ENCODE measurements at regions not wholly inside any gene's neighbourhood (a gene's known extent, or its start where the extent isn't known, plus 50 kb on each side); places are given as distances from the start of the nearest gene placed in this dataset.
"Not testable (repeated sequence)": the region's sequence is repeated elsewhere in the genome, so short reads cannot be mapped to it uniquely, and the experiment has no call there.

DNA sequence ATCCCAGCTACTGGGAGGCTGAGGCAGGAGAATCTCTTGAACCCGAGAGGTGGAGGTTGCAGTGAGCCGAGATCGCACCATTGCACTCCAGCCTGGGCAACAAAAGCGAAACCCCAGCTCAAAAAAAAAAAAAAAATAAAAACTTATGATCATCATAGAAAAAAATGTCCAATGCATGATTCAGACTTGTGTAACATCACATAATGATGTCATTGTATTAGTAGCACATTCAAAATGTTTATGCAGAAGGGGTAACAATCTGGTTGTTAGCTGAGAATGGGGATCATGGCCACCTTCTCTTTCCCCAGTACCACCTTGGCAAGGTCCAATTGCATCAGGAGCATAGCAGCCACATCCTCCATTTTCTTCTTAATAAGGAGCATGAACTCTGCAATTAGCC, 137.6 kb upstream of the MARCKS start:
- Histone ChIP-seq H3K4me1 (ENCODE audit: low read length) (no peaks in the 10 kb centered on the region), H3K79me2 (ENCODE audit: low read length) (no peaks in the 10 kb centered on the region), H3K4me2 (ENCODE audit: low read depth, low read length, poor library complexity, severe bottlenecking) (no peak overlapping the region), H2AFZ (ENCODE audit: low read length) (no peak overlapping the region), H4K20me1 (ENCODE audit: insufficient read depth, low read depth, low read length) (no peaks in the 10 kb centered on the region), H3K4me3 (ENCODE audit: low read length) (no peak overlapping the region), H3K36me3 (ENCODE audit: insufficient read depth, low read length) (no peaks in the 10 kb centered on the region), H3K9ac (ENCODE audit: low read length) (no peak overlapping the region), H3K27ac (ENCODE audit: low read length) (no peak overlapping the region), H3K9me2 (replicated peaks; ENCODE audit: insufficient read depth, low read length) (no peaks in the 10 kb centered on the region), H3K9me3 (ENCODE audit: low read length) (no peaks in the 10 kb centered on the region), H3K27me3 (ENCODE audit: low read length) (no peaks in the 10 kb centered on the region)
- DNase-seq = no peak

DNA sequence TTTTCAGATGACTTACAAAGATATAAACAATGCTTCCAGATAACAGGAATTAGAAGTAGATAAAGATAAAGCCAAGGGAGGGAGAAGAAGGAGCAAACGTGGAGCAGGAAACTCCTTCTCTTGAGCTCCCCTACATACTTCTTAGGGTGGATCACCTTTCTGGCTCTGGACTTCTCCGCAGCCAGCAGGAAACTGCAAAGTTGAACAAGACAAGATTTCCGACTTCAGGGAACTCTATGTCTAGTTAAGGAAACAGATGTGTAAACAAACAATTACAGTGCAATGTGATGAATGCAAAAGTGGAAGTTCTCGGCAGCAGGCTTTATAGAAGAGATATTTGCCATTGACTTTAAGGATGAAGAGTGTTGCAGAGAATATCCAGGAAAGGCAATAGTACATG, 134.0 kb upstream of the MARCKS start:
- Histone ChIP-seq H3K9me2 (replicated peaks; ENCODE audit: insufficient read depth, low read length) (no peaks in the 10 kb centered on the region), H3K9ac (ENCODE audit: low read length) (no peak overlapping the region), H4K20me1 (ENCODE audit: insufficient read depth, low read depth, low read length) (no peaks in the 10 kb centered on the region), H3K4me2 (ENCODE audit: low read depth, low read length, poor library complexity, severe bottlenecking) (no peak overlapping the region), H2AFZ (ENCODE audit: low read length) (no peak overlapping the region), H3K27me3 (ENCODE audit: low read length) (no peaks in the 10 kb centered on the region), H3K4me3 (ENCODE audit: low read length) (no peak overlapping the region), H3K79me2 (ENCODE audit: low read length) (no peaks in the 10 kb centered on the region), H3K36me3 (ENCODE audit: insufficient read depth, low read length) (no peaks in the 10 kb centered on the region), H3K4me1 (ENCODE audit: low read length) (no peaks in the 10 kb centered on the region), H3K9me3 (ENCODE audit: low read length) (no peaks in the 10 kb centered on the region), H3K27ac (ENCODE audit: low read length) (no peak overlapping the region)
- no peak for DNase-seq

DNA sequence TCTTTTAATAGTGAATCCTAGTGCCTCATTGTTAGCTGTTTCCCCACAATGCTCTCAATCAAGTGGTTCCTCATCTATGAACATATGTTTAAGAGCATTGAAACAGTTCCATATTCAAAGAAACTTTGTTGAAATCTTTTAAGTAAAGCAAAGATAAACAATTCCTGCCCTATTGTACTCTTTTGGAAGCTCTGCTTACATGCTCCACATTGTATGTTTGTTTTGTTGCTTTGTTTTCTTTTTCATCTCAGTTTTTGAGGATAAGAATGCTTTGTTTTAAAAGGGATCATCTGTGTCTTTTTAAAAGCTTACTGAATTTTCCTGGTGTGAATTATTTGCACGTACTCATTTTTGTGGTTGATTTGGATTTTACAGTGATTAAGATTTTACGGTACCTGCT, 132.2 kb upstream of the MARCKS start:
- not testable (repeated sequence) for DNase-seq; H3K36me3 ChIP-seq (ENCODE audit: insufficient read depth, low read length); H3K9me2 ChIP-seq (replicated peaks; ENCODE audit: insufficient read depth, low read length); H4K20me1 ChIP-seq (ENCODE audit: insufficient read depth, low read depth, low read length); H3K79me2 ChIP-seq (ENCODE audit: low read length); H3K4me1 ChIP-seq (ENCODE audit: low read length); H3K9ac ChIP-seq (ENCODE audit: low read length); H3K4me3 ChIP-seq (ENCODE audit: low read length); H3K27ac ChIP-seq (ENCODE audit: low read length); H3K4me2 ChIP-seq (ENCODE audit: low read depth, low read length, poor library complexity, severe bottlenecking); H3K27me3 ChIP-seq (ENCODE audit: low read length); H3K9me3 ChIP-seq (ENCODE audit: low read length); H2AFZ ChIP-seq (ENCODE audit: low read length)

GRCh38 chr6:113731541-113731940, 125.6 kb upstream of the MARCKS start:
- DNase-seq = no peak
- no peaks in the 10 kb centered on the region for H3K9me2 ChIP-seq (replicated peaks; ENCODE audit: insufficient read depth, low read length)
- H3K27ac ChIP-seq (ENCODE audit: low read length) = no peak overlapping the region
- no peaks in the 10 kb centered on the region for H3K9me3 ChIP-seq (ENCODE audit: low read length)
- no peak overlapping the region for H3K4me3 ChIP-seq (ENCODE audit: low read length)
- no peaks in the 10 kb centered on the region for H3K79me2 ChIP-seq (ENCODE audit: low read length)
- H2AFZ ChIP-seq (ENCODE audit: low read length) = no peak overlapping the region
- H3K4me1 ChIP-seq (ENCODE audit: low read length) = no peaks in the 10 kb centered on the region
- H3K4me2 ChIP-seq (ENCODE audit: low read depth, low read length, poor library complexity, severe bottlenecking) = no peak overlapping the region
- no peak overlapping the region for H3K9ac ChIP-seq (ENCODE audit: low read length)
- no peaks in the 10 kb centered on the region for H3K36me3 ChIP-seq (ENCODE audit: insufficient read depth, low read length)
- H3K27me3 ChIP-seq (ENCODE audit: low read length) = no peaks in the 10 kb centered on the region
- H4K20me1 ChIP-seq (ENCODE audit: insufficient read depth, low read depth, low read length) = no peaks in the 10 kb centered on the region

GRCh38 chr6:113732384-113732966, 124.7 kb upstream of the MARCKS start:
- Histone ChIP-seq H3K79me2 (ENCODE audit: low read length) (no peaks in the 10 kb centered on the region), H3K9ac (ENCODE audit: low read length) (no peak overlapping the region), H3K9me3 (ENCODE audit: low read length) (no peaks in the 10 kb centered on the region), H3K27ac (ENCODE audit: low read length) (no peak overlapping the region), H3K4me1 (ENCODE audit: low read length) (no peaks in the 10 kb centered on the region), H3K4me3 (ENCODE audit: low read length) (no peak overlapping the region), H4K20me1 (ENCODE audit: insufficient read depth, low read depth, low read length) (no peaks in the 10 kb centered on the region), H3K9me2 (replicated peaks; ENCODE audit: insufficient read depth, low read length) (no peaks in the 10 kb centered on the region), H2AFZ (ENCODE audit: low read length) (no peak overlapping the region), H3K4me2 (ENCODE audit: low read depth, low read length, poor library complexity, severe bottlenecking) (no peak overlapping the region), H3K36me3 (ENCODE audit: insufficient read depth, low read length) (no peaks in the 10 kb centered on the region), H3K27me3 (ENCODE audit: low read length) (no peaks in the 10 kb centered on the region)
- no peak for DNase-seq

- H4K20me1 ChIP-seq (ENCODE audit: insufficient read depth, low read depth, low read length) = no peaks in the 10 kb centered on the region
- H3K4me2 ChIP-seq (ENCODE audit: low read depth, low read length, poor library complexity, severe bottlenecking) = no peak overlapping the region
- H3K27ac ChIP-seq (ENCODE audit: low read length) = no peak overlapping the region
- no peaks in the 10 kb centered on the region for H3K79me2 ChIP-seq (ENCODE audit: low read length)
- no peaks in the 10 kb centered on the region for H3K9me2 ChIP-seq (replicated peaks; ENCODE audit: insufficient read depth, low read length)
- no peak overlapping the region for H2AFZ ChIP-seq (ENCODE audit: low read length)
- no peak for DNase-seq
- no peaks in the 10 kb centered on the region for H3K4me1 ChIP-seq (ENCODE audit: low read length)
- H3K27me3 ChIP-seq (ENCODE audit: low read length) = no peaks in the 10 kb centered on the region
- no peaks in the 10 kb centered on the region for H3K9me3 ChIP-seq (ENCODE audit: low read length)
- H3K9ac ChIP-seq (ENCODE audit: low read length) = no peak overlapping the region
- no peaks in the 10 kb centered on the region for H3K36me3 ChIP-seq (ENCODE audit: insufficient read depth, low read length)
- H3K4me3 ChIP-seq (ENCODE audit: low read length) = no peak overlapping the region
Measured at GRCh38 chr6:113733381-113733780, 123.8 kb upstream of the MARCKS start.

DNA sequence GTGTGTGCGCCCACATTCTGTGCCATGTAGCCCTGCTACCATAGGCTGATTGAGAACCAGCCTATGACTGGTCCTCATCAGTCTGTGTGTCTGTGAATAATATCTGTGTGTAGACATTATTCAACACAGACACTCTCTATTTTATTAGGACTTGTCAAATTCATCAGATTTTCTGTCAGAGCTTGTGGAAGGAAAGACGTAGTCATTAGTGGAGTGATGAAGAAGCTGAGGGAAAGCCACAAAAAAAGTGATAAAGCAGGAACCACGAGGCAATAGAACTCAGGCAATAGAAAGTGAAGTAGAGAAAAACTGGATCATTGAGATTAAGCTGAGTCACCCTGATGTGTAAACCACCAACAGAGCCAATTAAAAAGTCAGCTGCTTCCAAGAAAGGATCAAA, 122.2 kb upstream of the MARCKS start:
- no peak overlapping the region for H3K4me3 ChIP-seq (ENCODE audit: low read length)
- no peaks in the 10 kb centered on the region for H3K36me3 ChIP-seq (ENCODE audit: insufficient read depth, low read length)
- no peak overlapping the region for H3K9ac ChIP-seq (ENCODE audit: low read length)
- no peak overlapping the region for H3K4me2 ChIP-seq (ENCODE audit: low read depth, low read length, poor library complexity, severe bottlenecking)
- no peak overlapping the region for H3K27ac ChIP-seq (ENCODE audit: low read length)
- H3K9me2 ChIP-seq (replicated peaks; ENCODE audit: insufficient read depth, low read length) = no peaks in the 10 kb centered on the region
- DNase-seq = no peak
- no peak overlapping the region for H2AFZ ChIP-seq (ENCODE audit: low read length)
- no peaks in the 10 kb centered on the region for H3K27me3 ChIP-seq (ENCODE audit: low read length)
- no peaks in the 10 kb centered on the region for H3K79me2 ChIP-seq (ENCODE audit: low read length)
- H4K20me1 ChIP-seq (ENCODE audit: insufficient read depth, low read depth, low read length) = no peaks in the 10 kb centered on the region
- H3K9me3 ChIP-seq (ENCODE audit: low read length) = no peaks in the 10 kb centered on the region
- no peaks in the 10 kb centered on the region for H3K4me1 ChIP-seq (ENCODE audit: low read length)

DNA sequence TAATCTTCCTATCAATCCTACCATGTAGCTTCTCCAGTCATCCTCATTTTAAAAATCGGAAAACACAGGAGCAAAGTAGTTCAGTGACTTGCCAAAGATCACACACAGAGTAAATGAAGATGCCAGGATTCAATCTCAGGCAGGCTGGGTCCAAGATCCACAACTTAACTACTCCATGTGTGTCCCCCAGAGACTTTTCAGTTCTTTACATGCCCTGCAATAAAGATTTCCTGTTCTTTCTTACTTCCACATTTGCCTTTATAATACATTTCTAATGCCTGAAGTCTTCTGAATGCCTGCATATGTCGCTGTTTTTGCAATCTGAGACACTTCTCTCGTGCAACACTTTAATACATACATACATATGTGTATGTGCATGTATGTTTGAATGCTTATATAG, 121.7 kb upstream of the MARCKS start:
- no peaks in the 10 kb centered on the region for H3K9me2 ChIP-seq (replicated peaks; ENCODE audit: insufficient read depth, low read length)
- no peak for DNase-seq
- H3K27ac ChIP-seq (ENCODE audit: low read length) = no peak overlapping the region
- no peaks in the 10 kb centered on the region for H4K20me1 ChIP-seq (ENCODE audit: insufficient read depth, low read depth, low read length)
- no peaks in the 10 kb centered on the region for H3K4me1 ChIP-seq (ENCODE audit: low read length)
- H3K79me2 ChIP-seq (ENCODE audit: low read length) = no peaks in the 10 kb centered on the region
- no peak overlapping the region for H3K4me2 ChIP-seq (ENCODE audit: low read depth, low read length, poor library complexity, severe bottlenecking)
- no peaks in the 10 kb centered on the region for H3K9me3 ChIP-seq (ENCODE audit: low read length)
- no peak overlapping the region for H3K9ac ChIP-seq (ENCODE audit: low read length)
- H3K27me3 ChIP-seq (ENCODE audit: low read length) = no peaks in the 10 kb centered on the region
- no peak overlapping the region for H2AFZ ChIP-seq (ENCODE audit: low read length)
- H3K36me3 ChIP-seq (ENCODE audit: insufficient read depth, low read length) = no peaks in the 10 kb centered on the region
- H3K4me3 ChIP-seq (ENCODE audit: low read length) = no peak overlapping the region

- H3K4me2 ChIP-seq (ENCODE audit: low read depth, low read length, poor library complexity, severe bottlenecking) = no peak overlapping the region
- no peak overlapping the region for H3K4me3 ChIP-seq (ENCODE audit: low read length)
- no peak overlapping the region for H2AFZ ChIP-seq (ENCODE audit: low read length)
- H3K79me2 ChIP-seq (ENCODE audit: low read length) = no peaks in the 10 kb centered on the region
- H4K20me1 ChIP-seq (ENCODE audit: insufficient read depth, low read depth, low read length) = no peaks in the 10 kb centered on the region
- DNase-seq = no peak
- no peak overlapping the region for H3K27ac ChIP-seq (ENCODE audit: low read length)
- no peaks in the 10 kb centered on the region for H3K27me3 ChIP-seq (ENCODE audit: low read length)
- no peaks in the 10 kb centered on the region for H3K9me2 ChIP-seq (replicated peaks; ENCODE audit: insufficient read depth, low read length)
- no peak overlapping the region for H3K9ac ChIP-seq (ENCODE audit: low read length)
- H3K9me3 ChIP-seq (ENCODE audit: low read length) = no peaks in the 10 kb centered on the region
- H3K36me3 ChIP-seq (ENCODE audit: insufficient read depth, low read length) = no peaks in the 10 kb centered on the region
- no peaks in the 10 kb centered on the region for H3K4me1 ChIP-seq (ENCODE audit: low read length)
Measured at GRCh38 chr6:113736978-113737377, 120.2 kb upstream of the MARCKS start.

Measured in Karpas-422 (cell line).